ENCODE measurements at regions not wholly inside any gene's neighbourhood (a gene's known extent, or its start where the extent isn't known, plus 50 kb on each side); places are given as distances from the start of the nearest gene placed in this dataset.
A peak's percentile ranks its signal among the peaks of the same experiment; 100 is the strongest.

DNA sequence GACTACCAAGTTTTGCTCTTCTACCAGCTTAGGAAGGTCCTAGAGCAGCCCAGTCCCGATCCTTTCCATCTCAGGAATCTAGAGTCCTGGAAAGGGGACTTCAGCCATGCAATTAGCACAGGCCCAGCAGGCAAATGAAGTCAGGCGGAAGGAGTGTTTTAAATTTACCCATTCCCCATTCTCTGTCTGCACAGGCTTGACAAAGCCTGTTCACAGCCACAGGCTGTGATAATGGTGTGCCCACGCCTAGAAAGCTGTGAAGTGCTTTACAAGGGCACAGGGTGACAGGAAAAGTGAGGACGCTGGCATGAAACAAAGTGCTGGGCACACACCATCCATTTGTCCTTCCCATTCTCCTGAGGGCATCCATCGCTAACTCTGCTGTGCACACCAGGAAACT is 79.0 kb downstream of the PITPNM2 start:
- DNase-seq = no peak
- Histone ChIP-seq H3K36me3 (no peaks in the 10 kb centered on the region), H3K27me3 (no peaks in the 10 kb centered on the region), H3K4me3 (no peak overlapping the region), H3K4me1 (peaks cover 0 to 31% (median 15%) of the 10 kb centered on the region in 4 donors), H3K9me3 (no peaks in the 10 kb centered on the region), H3K27ac (peak overlapping the region in 1 of 4 donors; percentile 35)
- no peak for TF ChIP-seq POLR2A (IDR thresholded peaks at IDR 0.05)
- TF ChIP-seq, protein P1, sequence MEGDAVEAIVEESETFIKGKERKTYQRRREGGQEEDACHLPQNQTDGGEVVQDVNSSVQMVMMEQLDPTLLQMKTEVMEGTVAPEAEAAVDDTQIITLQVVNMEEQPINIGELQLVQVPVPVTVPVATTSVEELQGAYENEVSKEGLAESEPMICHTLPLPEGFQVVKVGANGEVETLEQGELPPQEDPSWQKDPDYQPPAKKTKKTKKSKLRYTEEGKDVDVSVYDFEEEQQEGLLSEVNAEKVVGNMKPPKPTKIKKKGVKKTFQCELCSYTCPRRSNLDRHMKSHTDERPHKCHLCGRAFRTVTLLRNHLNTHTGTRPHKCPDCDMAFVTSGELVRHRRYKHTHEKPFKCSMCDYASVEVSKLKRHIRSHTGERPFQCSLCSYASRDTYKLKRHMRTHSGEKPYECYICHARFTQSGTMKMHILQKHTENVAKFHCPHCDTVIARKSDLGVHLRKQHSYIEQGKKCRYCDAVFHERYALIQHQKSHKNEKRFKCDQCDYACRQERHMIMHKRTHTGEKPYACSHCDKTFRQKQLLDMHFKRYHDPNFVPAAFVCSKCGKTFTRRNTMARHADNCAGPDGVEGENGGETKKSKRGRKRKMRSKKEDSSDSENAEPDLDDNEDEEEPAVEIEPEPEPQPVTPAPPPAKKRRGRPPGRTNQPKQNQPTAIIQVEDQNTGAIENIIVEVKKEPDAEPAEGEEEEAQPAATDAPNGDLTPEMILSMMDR (IDR thresholded peaks at IDR 0.05) = no peak

DNA sequence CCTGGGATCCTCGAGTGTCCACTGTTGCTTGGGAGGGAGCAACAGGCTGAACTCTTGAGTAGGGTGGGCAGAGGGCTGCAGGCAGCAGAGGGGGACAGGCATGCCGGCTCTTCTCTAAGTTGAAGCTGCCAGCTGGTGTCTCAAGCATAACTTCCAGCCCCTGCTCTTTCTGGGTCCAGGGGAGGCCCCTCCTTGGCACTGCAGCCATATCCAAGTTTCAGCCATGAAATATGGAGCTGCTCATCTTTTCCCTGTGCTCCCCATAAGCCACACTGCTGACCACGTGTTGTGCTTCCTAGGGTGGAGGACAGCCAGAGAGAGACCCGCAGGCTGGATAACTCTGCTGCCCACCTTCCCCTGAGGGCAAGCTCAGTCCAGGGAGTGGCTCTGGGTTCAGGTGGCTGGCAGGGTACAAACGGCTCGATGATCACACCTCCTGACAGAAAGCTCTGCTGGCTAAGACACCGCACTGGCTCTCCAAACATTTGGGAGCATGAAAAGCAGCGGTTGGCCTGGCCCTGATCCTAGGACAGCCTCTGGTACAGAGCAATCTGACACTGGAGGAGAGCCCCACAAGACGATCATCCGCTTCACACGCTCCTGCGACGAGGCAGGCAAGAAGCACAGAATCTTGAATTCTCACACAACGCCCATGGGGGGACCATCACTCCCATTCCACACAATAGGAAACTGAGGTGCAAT is 79.6 kb downstream of the PITPNM2 start:
- H3K4me1 ChIP-seq = peaks cover 0 to 29% (median 9%) of the 10 kb centered on the region in 4 donors
- no peaks in the 10 kb centered on the region for H3K9me3 ChIP-seq
- TF ChIP-seq POLR2A (IDR thresholded peaks at IDR 0.05) = no peak
- DNase-seq = no peak
- H3K27ac ChIP-seq = peak overlapping the region in 2 of 4 donors; percentile 24 to 35
- no peaks in the 10 kb centered on the region for H3K27me3 ChIP-seq
- H3K4me3 ChIP-seq = no peak overlapping the region
- no peaks in the 10 kb centered on the region for H3K36me3 ChIP-seq

DNA sequence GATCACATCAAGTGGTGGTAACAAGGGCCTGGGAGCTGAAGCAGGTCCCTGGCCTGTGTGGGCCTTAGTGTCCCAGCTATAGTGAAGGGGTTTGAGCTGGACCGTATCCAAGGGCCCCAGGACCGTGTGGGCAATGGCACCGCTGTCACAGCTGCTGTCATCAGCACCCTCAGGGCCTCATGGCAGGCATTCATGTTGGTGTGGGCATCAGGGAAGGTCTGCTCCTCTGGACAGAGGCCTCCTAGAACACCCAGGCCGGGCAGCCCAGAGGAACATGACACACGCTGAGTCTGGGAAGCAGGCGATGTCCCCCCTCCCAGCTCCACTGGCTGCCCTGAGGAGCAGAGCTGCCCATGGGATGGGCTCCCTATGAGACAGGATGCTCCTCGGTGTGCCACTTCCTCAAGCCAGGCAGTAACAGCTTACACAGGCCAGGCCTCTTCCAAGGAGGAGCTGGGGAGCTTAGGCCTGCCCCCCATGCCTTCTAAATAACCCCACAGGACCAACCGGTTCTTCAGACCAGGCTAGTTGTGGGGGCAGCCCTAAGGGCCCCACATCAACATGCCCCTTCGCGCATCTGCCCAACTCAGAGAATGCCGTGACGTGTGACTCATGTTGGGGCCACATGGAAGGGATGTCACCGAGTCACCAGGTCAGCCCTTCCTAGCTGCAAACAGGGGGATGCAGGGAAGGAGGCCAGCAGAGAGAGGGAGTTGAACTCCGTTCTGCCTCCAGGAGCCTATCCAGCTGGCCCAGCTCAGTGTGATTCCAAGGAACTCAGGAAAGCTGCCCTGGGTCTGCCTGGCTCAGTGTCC is 80.4 kb downstream of the PITPNM2 start:
- no peak for DNase-seq
- no peaks in the 10 kb centered on the region for H3K36me3 ChIP-seq
- peak overlapping the region in 1 of 4 donors; percentile 13 for H3K27ac ChIP-seq
- TF ChIP-seq, protein P1 (IDR thresholded peaks at IDR 0.05) = no peak
- TF ChIP-seq POLR2A (IDR thresholded peaks at IDR 0.05) = no peak
- H3K9me3 ChIP-seq = no peaks in the 10 kb centered on the region
- no peaks in the 10 kb centered on the region for H3K27me3 ChIP-seq
- no peak overlapping the region for H3K4me3 ChIP-seq
- H3K4me1 ChIP-seq = peaks cover 0 to 29% (median 3%) of the 10 kb centered on the region in 4 donors

DNA sequence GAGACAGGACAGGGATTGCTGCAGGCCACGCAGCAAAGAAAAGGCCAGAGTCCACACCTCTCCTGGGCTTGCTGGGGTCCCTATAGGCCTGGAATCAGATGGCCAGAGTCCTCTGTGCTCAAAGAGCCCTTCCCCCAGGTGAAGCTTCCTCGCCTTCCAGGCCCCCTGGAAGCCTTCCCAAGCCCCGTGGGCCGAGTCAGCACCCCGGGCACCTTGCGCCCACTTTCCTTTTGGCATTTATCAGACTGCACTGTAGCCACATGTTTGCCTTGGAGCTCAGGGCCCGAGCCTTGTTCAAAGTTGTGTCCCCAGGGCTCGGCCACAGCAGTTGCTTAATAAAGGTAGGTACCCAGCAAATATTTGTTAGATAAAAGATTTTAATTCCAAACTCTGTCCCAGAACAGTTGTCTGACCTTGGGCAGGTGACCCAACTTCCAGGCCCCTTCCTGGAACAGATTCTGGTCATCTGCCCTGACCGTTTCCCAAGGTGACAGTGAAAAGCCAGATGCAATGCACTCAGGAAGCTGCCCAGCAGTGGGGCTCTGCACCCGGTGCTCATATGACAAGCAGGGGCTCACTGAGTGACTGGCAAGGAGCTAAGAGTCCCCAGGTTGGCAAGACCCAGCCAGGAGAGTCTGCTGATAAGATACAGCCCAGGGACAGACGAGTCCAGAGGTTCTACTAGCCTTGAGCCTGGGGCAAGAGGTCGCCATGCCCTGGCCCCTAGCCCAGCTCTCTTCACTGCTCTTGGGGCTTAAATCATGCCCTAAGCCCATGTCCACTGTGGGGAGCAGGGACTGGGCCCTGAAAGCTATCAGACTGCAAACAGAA is 81.2 kb downstream of the PITPNM2 start:
- H3K27me3 ChIP-seq = no peaks in the 10 kb centered on the region
- peaks cover 0 to 29% (median 0%) of the 10 kb centered on the region in 4 donors for H3K4me1 ChIP-seq
- DNase-seq = no peak

DNA sequence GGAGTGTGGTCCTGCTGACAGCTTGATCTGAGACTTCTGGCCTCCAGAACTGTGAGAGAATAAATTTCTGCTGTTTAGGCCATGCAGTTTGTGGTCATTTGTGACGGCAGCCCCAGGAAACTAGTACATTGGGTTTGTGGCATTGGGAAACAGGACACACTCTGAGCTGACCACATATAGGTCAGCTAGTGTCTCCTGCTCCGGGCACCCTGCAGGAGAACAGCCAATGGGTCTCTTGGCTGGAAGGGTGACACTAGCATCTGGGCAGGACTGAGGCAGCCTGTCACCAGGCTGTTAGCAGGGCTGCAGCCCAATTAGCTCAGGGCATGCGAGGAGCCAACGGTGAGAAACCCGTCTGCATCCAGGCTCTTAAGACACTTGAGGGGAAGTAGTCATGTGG is 83.2 kb downstream of the PITPNM2 start:
- no peaks in the 10 kb centered on the region for H3K27me3 ChIP-seq
- H3K4me1 ChIP-seq = peaks cover 5 to 47% (median 12%) of the 10 kb centered on the region in 4 donors
- no peaks in the 10 kb centered on the region for H3K9me3 ChIP-seq
- TF ChIP-seq, protein P1 (IDR thresholded peaks at IDR 0.05) = no peak
- TF ChIP-seq POLR2A (IDR thresholded peaks at IDR 0.05) = no peak
- no peak overlapping the region for H3K4me3 ChIP-seq
- no peaks in the 10 kb centered on the region for H3K36me3 ChIP-seq
- no peak overlapping the region for H3K27ac ChIP-seq
- DNase-seq = no peak

More for the DNA sequence above, 81.2 kb downstream of the PITPNM2 start:
- peak overlapping the region in 1 of 4 donors; percentile 13 for H3K27ac ChIP-seq
- no peaks in the 10 kb centered on the region for H3K36me3 ChIP-seq
- no peaks in the 10 kb centered on the region for H3K9me3 ChIP-seq
- TF ChIP-seq, protein P1 (IDR thresholded peaks at IDR 0.05) = no peak
- no peak for TF ChIP-seq POLR2A (IDR thresholded peaks at IDR 0.05)
- no peak overlapping the region for H3K4me3 ChIP-seq

Data from Peyer's patch (tissue), 4 donors.